Astrocyte (in vitro differentiated cells and primary cell): ENCODE measurements at regions not wholly inside any gene's neighbourhood (a gene's known extent, or its start where the extent isn't known, plus 50 kb on each side); places are given as distances from the start of the nearest gene placed in this dataset.

Experiments used
- CTCF ChIP-seq: IDR thresholded peaks from 2 replicates; pipeline ENCODE4 v1.5.1; 2011; ENCODE audit warnings: low read depth, mild to moderate bottlenecking, inconsistent platforms, low read length, moderate library complexity; ENCODE audit not compliant: insufficient read depth
- EZH2 ChIP-seq: IDR thresholded peaks from 2 replicates; pipeline ENCODE4 v1.6.1; 2012; ENCODE audit warnings: mild to moderate bottlenecking, low read length, inconsistent platforms; ENCODE audit not compliant: insufficient read depth

- TF ChIP-seq CTCF, result no peak
- no peak for TF ChIP-seq EZH2
These were observed 208.2 kb upstream of the ARL4C start for GRCh38 chr2:234705108-234705507.
